GM23338 (cell line): ENCODE measurements at regions not wholly inside any gene's neighbourhood (a gene's known extent, or its start where the extent isn't known, plus 50 kb on each side); places are given as distances from the start of the nearest gene placed in this dataset.

Experiments
- CTCF ChIP-seq, 2 experiments: fragments of 200-600 bp in 1 of 2; sonication (generic) in 1 of 2; conservative IDR thresholded peaks; 2 replicates each; pipeline versions ENCODE4 v1.5.1 to v1.6.1; 2016 to 2017; ENCODE audit warnings: antibody characterized with exemption in 2 of 2, low read depth in 2 of 2, mild to moderate bottlenecking in 2 of 2, moderate library complexity in 1 of 2
- EZH2 ChIP-seq: fragments of 200-600 bp; sonication (generic); IDR thresholded peaks from one replicate; pipeline ENCODE4 v1.8.0; 2017; ENCODE audit warnings: antibody characterized with exemption, mild to moderate bottlenecking, low read depth; ENCODE audit not compliant: unreplicated experiment
- EZH2phosphoT487 ChIP-seq: fragments of 200-600 bp; sonication (generic); IDR thresholded peaks from one replicate; pipeline ENCODE4 v1.8.1; 2018; ENCODE audit warnings: antibody characterized with exemption; ENCODE audit not compliant: unreplicated experiment
- POLR2AphosphoS5 ChIP-seq: IDR thresholded peaks from 2 replicates; pipeline ENCODE4 v1.6.1; 2016; ENCODE audit warnings: antibody characterized with exemption, low read depth
- TF ChIP-seq, protein P1 (sequence below): IDR thresholded peaks from one replicate; pipeline ENCODE4 v1.6.1; 2018; ENCODE audit warnings: antibody characterized with exemption; ENCODE audit not compliant: unreplicated experiment
- TF ChIP-seq, protein P2 (sequence below): IDR thresholded peaks from 2 replicates; pipeline ENCODE4 v1.6.1; 2016; ENCODE audit warnings: antibody characterized with exemption

- no peak for TF ChIP-seq EZH2phosphoT487
- TF ChIP-seq CTCF (conservative IDR thresholded peaks at IDR 0.05; ENCODE audit: low read depth in 2 of 2), result no peak
- no peak for TF ChIP-seq EZH2
- TF ChIP-seq POLR2AphosphoS5, result no peak
- TF ChIP-seq, protein P1, sequence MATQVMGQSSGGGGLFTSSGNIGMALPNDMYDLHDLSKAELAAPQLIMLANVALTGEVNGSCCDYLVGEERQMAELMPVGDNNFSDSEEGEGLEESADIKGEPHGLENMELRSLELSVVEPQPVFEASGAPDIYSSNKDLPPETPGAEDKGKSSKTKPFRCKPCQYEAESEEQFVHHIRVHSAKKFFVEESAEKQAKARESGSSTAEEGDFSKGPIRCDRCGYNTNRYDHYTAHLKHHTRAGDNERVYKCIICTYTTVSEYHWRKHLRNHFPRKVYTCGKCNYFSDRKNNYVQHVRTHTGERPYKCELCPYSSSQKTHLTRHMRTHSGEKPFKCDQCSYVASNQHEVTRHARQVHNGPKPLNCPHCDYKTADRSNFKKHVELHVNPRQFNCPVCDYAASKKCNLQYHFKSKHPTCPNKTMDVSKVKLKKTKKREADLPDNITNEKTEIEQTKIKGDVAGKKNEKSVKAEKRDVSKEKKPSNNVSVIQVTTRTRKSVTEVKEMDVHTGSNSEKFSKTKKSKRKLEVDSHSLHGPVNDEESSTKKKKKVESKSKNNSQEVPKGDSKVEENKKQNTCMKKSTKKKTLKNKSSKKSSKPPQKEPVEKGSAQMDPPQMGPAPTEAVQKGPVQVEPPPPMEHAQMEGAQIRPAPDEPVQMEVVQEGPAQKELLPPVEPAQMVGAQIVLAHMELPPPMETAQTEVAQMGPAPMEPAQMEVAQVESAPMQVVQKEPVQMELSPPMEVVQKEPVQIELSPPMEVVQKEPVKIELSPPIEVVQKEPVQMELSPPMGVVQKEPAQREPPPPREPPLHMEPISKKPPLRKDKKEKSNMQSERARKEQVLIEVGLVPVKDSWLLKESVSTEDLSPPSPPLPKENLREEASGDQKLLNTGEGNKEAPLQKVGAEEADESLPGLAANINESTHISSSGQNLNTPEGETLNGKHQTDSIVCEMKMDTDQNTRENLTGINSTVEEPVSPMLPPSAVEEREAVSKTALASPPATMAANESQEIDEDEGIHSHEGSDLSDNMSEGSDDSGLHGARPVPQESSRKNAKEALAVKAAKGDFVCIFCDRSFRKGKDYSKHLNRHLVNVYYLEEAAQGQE, result no peak
- TF ChIP-seq, protein P2, sequence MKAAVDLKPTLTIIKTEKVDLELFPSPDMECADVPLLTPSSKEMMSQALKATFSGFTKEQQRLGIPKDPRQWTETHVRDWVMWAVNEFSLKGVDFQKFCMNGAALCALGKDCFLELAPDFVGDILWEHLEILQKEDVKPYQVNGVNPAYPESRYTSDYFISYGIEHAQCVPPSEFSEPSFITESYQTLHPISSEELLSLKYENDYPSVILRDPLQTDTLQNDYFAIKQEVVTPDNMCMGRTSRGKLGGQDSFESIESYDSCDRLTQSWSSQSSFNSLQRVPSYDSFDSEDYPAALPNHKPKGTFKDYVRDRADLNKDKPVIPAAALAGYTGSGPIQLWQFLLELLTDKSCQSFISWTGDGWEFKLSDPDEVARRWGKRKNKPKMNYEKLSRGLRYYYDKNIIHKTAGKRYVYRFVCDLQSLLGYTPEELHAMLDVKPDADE, result no peak
Measured at GRCh38 chr10:4352414-4352961, 473.5 kb upstream of the AKR1E2 start.
